Uterus (tissue), 3 donors: ENCODE measurements at regions not wholly inside any gene's neighbourhood (a gene's known extent, or its start where the extent isn't known, plus 50 kb on each side); places are given as distances from the start of the nearest gene placed in this dataset.

ENCODE experiments used
- DNase-seq, 2 donors: peaks; one replicate each; pipeline ENCODE4 v3.0.0-alpha.2; 2019 to 2020
- H3K27ac ChIP-seq, 2 donors: fragments of 200-600 bp; sonication (generic); 1 replicate in 1 of 2; 2 replicates in 1 of 2; pipeline ENCODE4 v1.5.1; 2016 to 2018
- H3K27me3 ChIP-seq, 2 donors: fragments of 200-600 bp; sonication (generic); one replicate each; pipeline ENCODE4 v1.5.1; 2018 to 2019; ENCODE audit warnings: control low read depth in 1 of 2
- H3K36me3 ChIP-seq, 2 donors: fragments of 200-600 bp; sonication (generic); one replicate each; pipeline ENCODE4 v1.5.1; 2019; ENCODE audit warnings: control low read depth in 1 of 2
- H3K4me1 ChIP-seq, 2 donors: fragments of 200-600 bp; sonication (generic); one replicate each; pipeline ENCODE4 v1.5.1; 2018 to 2019; ENCODE audit warnings: control low read depth in 1 of 2
- H3K4me3 ChIP-seq, 2 donors: fragments of 200-600 bp; sonication (generic); 1 replicate in 1 of 2; 2 replicates in 1 of 2; pipeline ENCODE4 v1.5.1; 2018 to 2019; ENCODE audit warnings: mild to moderate bottlenecking in 1 of 2
- H3K9me3 ChIP-seq, 2 donors: fragments of 200-600 bp; sonication (generic); one replicate each; pipeline ENCODE4 v1.5.1; 2019; ENCODE audit warnings: control low read depth in 1 of 2
- CTCF ChIP-seq, 4 experiments: fragments of 200-600 bp in 2 of 4; fragments of 450-650 bp in 2 of 4; sonication (generic) in 2 of 4; IDR thresholded peaks; one replicate each; pipeline ENCODE4 v1.5.1; 2016 to 2019; ENCODE audit warnings: antibody characterized with exemption in 4 of 4, mild to moderate bottlenecking in 2 of 4, moderate library complexity in 1 of 4
- POLR2A ChIP-seq, 2 donors: fragments of 450-650 bp; IDR thresholded peaks; one replicate each; pipeline ENCODE4 v1.6.1; 2016; ENCODE audit warnings: antibody characterized with exemption in 2 of 2, mild to moderate bottlenecking in 1 of 2, moderate library complexity in 1 of 2
- intact Hi-C: fragments of 100-400 bp; cut with DNase I; formaldehyde crosslinking; loops from one replicate; pipeline ENCODE4 v1.15.1; 2023; ENCODE audit warnings: low total_unique reads
- donor health status: DM: yes; HTN: yes; CAD: no.

GRCh38 chr18:75875559-75875958 lies 448.1 kb upstream of the SMIM21 start:
- H3K4me1 ChIP-seq, result no peaks in the 10 kb centered on the region
- TF ChIP-seq CTCF (IDR thresholded peaks at IDR 0.05) (no peak), POLR2A (IDR thresholded peaks at IDR 0.05) (no peak)
- no peak overlapping the region for H3K27ac ChIP-seq
- H3K27me3 ChIP-seq, result no peaks in the 10 kb centered on the region
- no peak overlapping the region for H3K4me3 ChIP-seq
- no peaks in the 10 kb centered on the region for H3K36me3 ChIP-seq
- no peaks in the 10 kb centered on the region for H3K9me3 ChIP-seq
- intact Hi-C loops, result no loop called here
- no peak for DNase-seq

- Histone ChIP-seq H3K9me3 (no peaks in the 10 kb centered on the region), H3K36me3 (no peaks in the 10 kb centered on the region), H3K27ac (peak overlapping the region in 1 of 2 donors; percentile 46), H3K4me1 (no peaks in the 10 kb centered on the region), H3K27me3 (no peaks in the 10 kb centered on the region), H3K4me3 (no peak overlapping the region)
- intact Hi-C loops, result no loop called here
- TF ChIP-seq POLR2A (IDR thresholded peaks at IDR 0.05) (no peak), CTCF (IDR thresholded peaks at IDR 0.05) (no peak)
- DNase-seq, result no peak
Measured at GRCh38 chr18:75874401-75875089, 447.0 kb upstream of the SMIM21 start.

- intact Hi-C loops, result no loop called here
- Histone ChIP-seq H3K9me3 (no peaks in the 10 kb centered on the region), H3K4me3 (no peak overlapping the region), H3K36me3 (no peaks in the 10 kb centered on the region), H3K27me3 (no peaks in the 10 kb centered on the region), H3K27ac (no peak overlapping the region), H3K4me1 (no peaks in the 10 kb centered on the region)
- TF ChIP-seq CTCF (IDR thresholded peaks at IDR 0.05) (no peak), POLR2A (IDR thresholded peaks at IDR 0.05) (no peak)
- no peak for DNase-seq
Measured at GRCh38 chr18:75871596-75871995, 444.1 kb upstream of the SMIM21 start.

GRCh38 chr18:75869162-75869561 lies 441.7 kb upstream of the SMIM21 start:
- Histone ChIP-seq H3K4me3 (no peak overlapping the region), H3K4me1 (no peaks in the 10 kb centered on the region), H3K36me3 (no peaks in the 10 kb centered on the region), H3K27ac (peak overlapping the region; percentile 24 to 55), H3K9me3 (no peaks in the 10 kb centered on the region), H3K27me3 (no peaks in the 10 kb centered on the region)
- TF ChIP-seq POLR2A (IDR thresholded peaks at IDR 0.05) (no peak), CTCF (IDR thresholded peaks at IDR 0.05) (no peak)
- intact Hi-C loops, result no loop called here
- no peak for DNase-seq

GRCh38 chr18:75868031-75868430 lies 440.5 kb upstream of the SMIM21 start:
- H3K27ac ChIP-seq, result no peak overlapping the region
- H3K9me3 ChIP-seq, result no peaks in the 10 kb centered on the region
- TF ChIP-seq CTCF (IDR thresholded peaks at IDR 0.05) (no peak), POLR2A (IDR thresholded peaks at IDR 0.05) (no peak)
- H3K36me3 ChIP-seq, result no peaks in the 10 kb centered on the region
- H3K4me3 ChIP-seq, result no peak overlapping the region
- no peaks in the 10 kb centered on the region for H3K4me1 ChIP-seq
- no peaks in the 10 kb centered on the region for H3K27me3 ChIP-seq
- intact Hi-C loops, result no loop called here
- DNase-seq, result no peak
